ENCODE measurements at regions not wholly inside any gene's neighbourhood (a gene's known extent, or its start where the extent isn't known, plus 50 kb on each side); places are given as distances from the start of the nearest gene placed in this dataset.

- no peaks in the 10 kb centered on the region for H4K20me1 ChIP-seq (replicated peaks; ENCODE audit: insufficient read depth)
- H3K27ac ChIP-seq (ENCODE audit: low read depth) = no peak overlapping the region
- Mint-ChIP-seq H3K4me1 (peaks cover 13% of the 10 kb centered on the region; the same call in 2 of the 3 replicates), H3K27ac (no peak overlapping the region), H3K4me3 (no peak overlapping the region), H3K27me3 (ENCODE audit: insufficient read depth, low read depth, poor library complexity) (no peaks in the 10 kb centered on the region), H3K36me3 (ENCODE audit: low read depth) (no peaks in the 10 kb centered on the region), H3K9me3 (no peaks in the 10 kb centered on the region)
- no peak overlapping the region for H3K4me3 ChIP-seq
- no peak overlapping the region for H3K4me2 ChIP-seq
- no peaks in the 10 kb centered on the region for H3K36me3 ChIP-seq (ENCODE audit: insufficient read depth)
- H3K79me2 ChIP-seq (replicated peaks; ENCODE audit: insufficient read depth) = peaks cover 12% of the 10 kb centered on the region
- H2AFZ ChIP-seq = no peak overlapping the region
- peak; percentile 36 to 50 for TF ChIP-seq CTCF (conservative IDR thresholded peaks at IDR 0.05; ENCODE audit: low read depth in 2 of 2)
- no peak for TF ChIP-seq ZNF331 (CRISPR knock-in tag; IDR thresholded peaks at IDR 0.05; ENCODE audit: low read depth)
- DNase-seq (ENCODE audit: low spot score) = no peak
- H3K4me1 ChIP-seq (ENCODE audit: insufficient read depth) = peaks cover 9% of the 10 kb centered on the region; the same call in 1 of the 2 replicates
- H3K27me3 ChIP-seq (ENCODE audit: insufficient read depth) = no peaks in the 10 kb centered on the region
- no peaks in the 10 kb centered on the region for H3K9me2 ChIP-seq (ENCODE audit: insufficient read depth)
- no peaks in the 10 kb centered on the region for H3F3A ChIP-seq (replicated peaks; ENCODE audit: low read depth)
- peak; percentile 48; the same call in 2 of the 3 replicates for ATAC-seq
These were observed 206.8 kb upstream of the IL12A start for GRCh38 chr3:159781867-159782266.

DNA sequence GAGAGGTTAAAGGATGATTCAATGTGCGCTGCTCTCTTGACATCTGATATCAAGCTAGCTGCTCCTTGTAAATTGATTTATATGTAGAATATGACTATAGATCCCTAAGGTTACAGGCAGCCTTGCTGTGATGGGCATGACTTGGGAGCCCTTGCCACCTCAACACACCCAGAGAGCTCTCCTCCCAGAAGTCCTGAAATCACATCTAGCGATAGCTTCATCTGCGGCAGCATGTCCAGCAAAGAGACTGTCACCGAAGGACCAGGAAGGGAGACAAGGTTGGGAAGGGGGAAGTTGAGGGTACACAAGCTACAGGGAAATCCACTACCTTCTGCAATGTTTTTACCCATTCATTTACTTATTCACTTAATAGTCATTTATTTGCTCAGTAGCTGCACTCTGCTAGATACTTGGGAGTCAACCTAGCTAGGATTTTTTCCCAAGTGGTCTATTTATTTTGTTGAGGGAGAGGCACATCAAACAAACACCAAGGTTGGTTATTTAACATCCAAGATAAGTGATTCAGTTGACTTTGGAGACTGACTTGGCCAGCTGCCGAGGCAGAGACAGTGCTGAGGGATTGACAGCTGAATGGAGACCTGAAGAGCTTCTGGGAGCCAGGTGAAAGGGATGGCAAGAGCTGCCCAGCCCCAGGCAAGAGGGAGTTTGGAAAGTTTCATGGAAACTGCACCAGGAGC lies 205.8 kb upstream of the IL12A start:
- peaks cover 10% of the 10 kb centered on the region; the same call in 1 of the 2 replicates for H3K79me2 ChIP-seq (replicated peaks; ENCODE audit: insufficient read depth)
- TF ChIP-seq EZH2phosphoT487 (IDR thresholded peaks at IDR 0.05; ENCODE audit: unreplicated experiment) = no peak
- TF ChIP-seq JUNB (IDR thresholded peaks at IDR 0.05; ENCODE audit: unreplicated experiment) = no peak
- TF ChIP-seq NANOG (IDR thresholded peaks at IDR 0.05; ENCODE audit: borderline replicate concordance) = no peak
- TF ChIP-seq POLR2AphosphoS5 (IDR thresholded peaks at IDR 0.05; ENCODE audit: low read depth) = no peak
- TF ChIP-seq EZH2 (IDR thresholded peaks at IDR 0.05; ENCODE audit: low read depth, unreplicated experiment) = no peak
- TF ChIP-seq STAT1 (IDR thresholded peaks at IDR 0.05; ENCODE audit: unreplicated experiment) = no peak
- TF ChIP-seq CTCF (conservative IDR thresholded peaks at IDR 0.05; ENCODE audit: low read depth in 2 of 2) = no peak
- TF ChIP-seq, protein P1, sequence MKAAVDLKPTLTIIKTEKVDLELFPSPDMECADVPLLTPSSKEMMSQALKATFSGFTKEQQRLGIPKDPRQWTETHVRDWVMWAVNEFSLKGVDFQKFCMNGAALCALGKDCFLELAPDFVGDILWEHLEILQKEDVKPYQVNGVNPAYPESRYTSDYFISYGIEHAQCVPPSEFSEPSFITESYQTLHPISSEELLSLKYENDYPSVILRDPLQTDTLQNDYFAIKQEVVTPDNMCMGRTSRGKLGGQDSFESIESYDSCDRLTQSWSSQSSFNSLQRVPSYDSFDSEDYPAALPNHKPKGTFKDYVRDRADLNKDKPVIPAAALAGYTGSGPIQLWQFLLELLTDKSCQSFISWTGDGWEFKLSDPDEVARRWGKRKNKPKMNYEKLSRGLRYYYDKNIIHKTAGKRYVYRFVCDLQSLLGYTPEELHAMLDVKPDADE (IDR thresholded peaks at IDR 0.05) = no peak
- TF ChIP-seq ZNF331 (CRISPR knock-in tag; IDR thresholded peaks at IDR 0.05; ENCODE audit: low read depth) = no peak
- TF ChIP-seq CREB1 (CRISPR knock-in tag; IDR thresholded peaks at IDR 0.05; ENCODE audit: low read depth) = no peak

More for the DNA sequence above, 205.8 kb upstream of the IL12A start:
- H3K4me2 ChIP-seq = no peak overlapping the region
- peaks cover 19% of the 10 kb centered on the region for H3K4me1 ChIP-seq (ENCODE audit: insufficient read depth)
- no peaks in the 10 kb centered on the region for H3K9me2 ChIP-seq (ENCODE audit: insufficient read depth)
- no peaks in the 10 kb centered on the region for H3K27me3 ChIP-seq (ENCODE audit: insufficient read depth)
- Mint-ChIP-seq H3K4me1 (peaks cover 22% of the 10 kb centered on the region), H3K27ac (no peak overlapping the region), H3K27me3 (ENCODE audit: insufficient read depth, low read depth, poor library complexity) (no peaks in the 10 kb centered on the region), H3K36me3 (ENCODE audit: low read depth) (no peaks in the 10 kb centered on the region), H3K9me3 (no peaks in the 10 kb centered on the region), H3K4me3 (no peak overlapping the region)
- no peak overlapping the region for H2AFZ ChIP-seq
- H3F3A ChIP-seq (replicated peaks; ENCODE audit: low read depth) = no peaks in the 10 kb centered on the region
- no peak overlapping the region for H3K27ac ChIP-seq (ENCODE audit: low read depth)
- no peak overlapping the region for H3K4me3 ChIP-seq
- DNase-seq (ENCODE audit: low spot score) (no peak), ATAC-seq (no peak)
- H3K36me3 ChIP-seq (ENCODE audit: insufficient read depth) = no peaks in the 10 kb centered on the region
- H4K20me1 ChIP-seq (replicated peaks; ENCODE audit: insufficient read depth) = no peaks in the 10 kb centered on the region
